SH-SY5Y (cell line): ENCODE measurements at regions not wholly inside any gene's neighbourhood (a gene's known extent, or its start where the extent isn't known, plus 50 kb on each side); places are given as distances from the start of the nearest gene placed in this dataset.

ENCODE experiments used
- GATA2 ChIP-seq: IDR thresholded peaks from 2 replicates; pipeline ENCODE4 v1.6.1; 2011; ENCODE audit warnings: mild to moderate bottlenecking, low read depth, low read length
- GATA3 ChIP-seq: IDR thresholded peaks from 2 replicates; pipeline ENCODE4 v1.6.1; 2011; ENCODE audit warnings: low read depth, mild to moderate bottlenecking, low read length, moderate library complexity

DNA sequence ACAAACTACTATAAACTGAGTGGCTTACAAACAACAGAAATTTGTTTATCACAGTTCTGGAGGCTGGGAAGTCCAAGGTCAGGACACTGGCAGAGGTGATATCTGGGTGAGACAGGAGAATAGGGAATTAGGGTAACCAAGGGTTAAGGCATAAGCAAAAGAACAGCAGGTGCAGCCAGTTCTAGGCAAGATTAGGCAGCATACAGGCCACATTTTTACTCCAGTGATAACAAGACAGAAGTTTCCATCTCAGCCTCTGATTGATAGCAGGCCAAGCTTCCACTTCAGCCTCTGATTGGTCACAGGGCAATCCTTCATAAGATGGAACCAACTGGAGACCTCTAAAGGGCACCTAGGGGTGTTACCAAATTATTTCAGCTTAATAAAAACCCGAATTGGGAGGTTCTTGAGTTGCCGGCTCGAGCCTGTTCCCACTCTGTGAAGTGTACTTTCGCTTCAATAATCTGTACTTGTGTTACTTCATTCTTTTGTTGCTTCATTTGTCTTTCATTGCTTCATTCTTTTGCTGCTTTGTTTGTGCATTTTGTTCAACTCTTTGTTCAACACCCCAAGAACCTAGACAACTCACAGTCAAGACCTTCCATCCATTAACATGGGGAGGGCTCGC, 185.6 kb downstream of the TOMM20 start:
- TF ChIP-seq GATA3 (no peak), GATA2 (no peak)
